Omental fat pad (tissue), 3 donors: ENCODE measurements at regions not wholly inside any gene's neighbourhood (a gene's known extent, or its start where the extent isn't known, plus 50 kb on each side); places are given as distances from the start of the nearest gene placed in this dataset.
"Not testable (repeated sequence)": the region's sequence is repeated elsewhere in the genome, so short reads cannot be mapped to it uniquely, and the experiment has no call there.

Source experiments
- ATAC-seq: fragments of 150-250 bp; one replicate; pipeline ENCODE4 v1.9.1; 2016; ENCODE audit warnings: mild to moderate bottlenecking, moderate library complexity; ENCODE audit not compliant: low FRiP score
- DNase-seq: peaks from one replicate; pipeline ENCODE4 v3.0.0-alpha.2; 2019; ENCODE audit warnings: low spot score
- CTCF ChIP-seq, 3 donors: fragments of 450-650 bp; IDR thresholded peaks; one replicate each; pipeline ENCODE4 v1.5.1; 2016 to 2017; ENCODE audit warnings: antibody characterized with exemption in 3 of 3, mild to moderate bottlenecking in 3 of 3, moderate library complexity in 2 of 3

- no peak for TF ChIP-seq CTCF (IDR thresholded peaks at IDR 0.05)
- DNase-seq (no peak), ATAC-seq (no peak)
Observed at GRCh38 chr6:34646714-34647113, 49.9 kb downstream of the ILRUN start.

GRCh38 chr6:34645627-34646026 lies 50.9 kb downstream of the ILRUN start:
- no peak for DNase-seq
- TF ChIP-seq CTCF (IDR thresholded peaks at IDR 0.05) = no peak
- no peak for ATAC-seq

GRCh38 chr6:34644716-34645115 lies 51.9 kb downstream of the ILRUN start:
- ATAC-seq (no peak), DNase-seq (no peak)

GRCh38 chr6:34642427-34642826 lies 54.1 kb downstream of the ILRUN start:
- DNase-seq (no peak), ATAC-seq (no peak)
- no peak for TF ChIP-seq CTCF (IDR thresholded peaks at IDR 0.05)

More at GRCh38 chr6:34644716-34645115, 51.9 kb downstream of the ILRUN start:
- no peak for TF ChIP-seq CTCF (IDR thresholded peaks at IDR 0.05)

- DNase-seq = not testable (repeated sequence)
Observed at GRCh38 chr6:34640074-34640849, 56.3 kb downstream of the ILRUN start.

GRCh38 chr6:34638834-34639736 lies 57.5 kb downstream of the ILRUN start:
- ATAC-seq (no peak), DNase-seq (no peak)
- TF ChIP-seq CTCF (IDR thresholded peaks at IDR 0.05) = no peak

More at GRCh38 chr6:34640074-34640849, 56.3 kb downstream of the ILRUN start:
- not testable (repeated sequence) for ATAC-seq

GRCh38 chr6:34633785-34634184 lies 62.8 kb downstream of the ILRUN start:
- ATAC-seq (no peak), DNase-seq (no peak)
- no peak for TF ChIP-seq CTCF (IDR thresholded peaks at IDR 0.05)
